Skin of body (tissue), 1 donor: ENCODE measurements at regions not wholly inside any gene's neighbourhood (a gene's known extent, or its start where the extent isn't known, plus 50 kb on each side); places are given as distances from the start of the nearest gene placed in this dataset.

Source experiments
- DNase-seq: peaks from one replicate; lab custom pipeline; 2025; lab: John Stamatoyannopoulos, UW

DNA sequence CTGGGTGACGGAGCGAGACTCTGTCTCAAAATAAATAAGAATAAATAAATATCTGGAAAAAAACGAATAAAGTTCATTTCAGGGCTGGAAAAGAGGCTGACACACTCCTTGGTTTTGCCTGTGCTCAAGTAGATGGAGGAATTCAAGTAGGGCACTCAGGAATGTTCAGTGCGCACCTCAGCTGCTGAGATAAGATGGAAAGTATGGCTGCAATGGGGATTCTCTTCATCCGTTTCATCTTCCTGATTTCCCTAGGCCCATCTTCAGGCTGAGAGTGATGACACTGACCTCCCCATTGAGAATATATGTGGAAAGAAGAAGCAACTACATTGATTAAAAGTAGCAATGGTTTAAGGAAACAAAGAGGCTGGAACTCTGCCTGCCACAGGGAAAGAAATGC, 130.5 kb upstream of the ZNF644 start:
- no peak for DNase-seq

DNA sequence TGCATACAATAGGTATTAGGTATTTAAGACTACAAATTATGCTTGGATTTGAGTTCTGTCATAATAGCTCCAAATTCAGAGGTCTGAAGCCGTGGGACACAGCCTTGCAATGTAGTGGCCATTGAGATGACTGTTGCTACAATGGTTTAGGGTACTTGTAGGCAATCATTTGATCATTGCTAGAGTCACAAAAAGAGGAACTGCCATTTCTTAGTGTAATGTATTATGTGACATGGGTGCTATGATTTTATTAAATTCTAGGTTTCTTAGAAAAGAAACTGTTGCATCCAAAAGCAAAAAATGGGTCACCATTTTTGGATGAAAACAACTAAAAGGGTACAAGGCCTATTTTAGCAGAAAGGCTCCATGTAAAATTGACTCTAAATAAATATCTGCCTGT, 129.9 kb upstream of the ZNF644 start:
- DNase-seq = no peak

DNA sequence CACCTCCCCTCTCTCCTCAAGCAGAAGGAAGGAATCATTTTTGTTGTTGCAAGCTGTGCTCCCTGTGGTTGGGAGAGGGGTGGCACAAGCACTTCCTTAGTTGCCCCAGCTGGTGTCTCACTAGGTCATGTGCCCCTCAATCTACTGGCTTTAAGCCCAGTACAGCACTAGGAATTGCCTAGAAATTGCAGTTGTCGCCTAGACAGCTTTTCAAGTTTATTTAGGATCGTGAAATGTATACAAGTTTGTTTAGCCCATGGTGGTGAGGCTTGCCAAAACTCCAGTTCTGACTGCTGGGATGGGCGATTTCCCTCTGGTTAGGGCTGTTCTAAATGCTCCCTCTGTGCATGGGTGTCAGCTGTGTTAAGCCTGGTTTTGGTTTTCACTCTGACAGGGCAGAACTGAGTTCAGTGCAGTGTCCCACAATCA, 126.8 kb upstream of the ZNF644 start:
- DNase-seq = no peak

DNA sequence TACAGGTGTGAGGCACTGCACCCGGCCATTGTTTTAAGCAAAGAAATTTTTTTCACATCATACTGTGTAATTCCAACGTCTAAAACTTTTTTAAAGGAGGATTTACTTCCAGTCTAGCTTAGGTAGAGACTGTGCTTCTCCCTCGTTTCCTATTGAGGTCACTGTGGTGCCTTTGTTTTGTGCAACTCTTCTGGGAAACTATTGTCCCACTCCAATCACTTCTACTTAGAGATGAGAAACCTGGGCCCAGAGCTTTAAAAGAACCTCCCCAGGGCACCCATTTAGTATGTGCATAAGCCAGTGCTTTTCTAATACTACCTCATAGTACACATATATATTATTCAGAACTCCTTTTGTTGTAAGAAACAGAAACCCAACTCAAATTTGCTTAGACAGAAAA, 120.0 kb upstream of the ZNF644 start:
- no peak for DNase-seq

DNA sequence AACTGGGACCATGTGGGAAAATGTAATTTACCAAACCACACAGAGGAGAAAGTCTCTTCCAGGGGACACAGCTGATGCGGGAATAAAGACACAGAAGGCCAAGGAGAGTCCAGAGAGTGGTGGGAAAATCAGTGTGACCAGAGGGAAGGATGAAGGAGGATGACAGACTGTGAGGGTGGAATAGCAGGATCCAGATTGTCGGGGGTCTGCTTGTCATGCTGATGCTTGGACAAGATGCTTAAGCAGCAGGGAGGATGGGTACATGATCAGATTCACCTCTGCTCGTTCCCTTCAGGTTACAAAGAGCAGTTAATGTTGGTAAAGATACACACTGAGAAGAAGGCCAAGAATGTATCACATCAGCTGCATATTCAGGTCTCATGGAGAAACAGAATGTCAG, 117.1 kb upstream of the ZNF644 start:
- no peak for DNase-seq

DNA sequence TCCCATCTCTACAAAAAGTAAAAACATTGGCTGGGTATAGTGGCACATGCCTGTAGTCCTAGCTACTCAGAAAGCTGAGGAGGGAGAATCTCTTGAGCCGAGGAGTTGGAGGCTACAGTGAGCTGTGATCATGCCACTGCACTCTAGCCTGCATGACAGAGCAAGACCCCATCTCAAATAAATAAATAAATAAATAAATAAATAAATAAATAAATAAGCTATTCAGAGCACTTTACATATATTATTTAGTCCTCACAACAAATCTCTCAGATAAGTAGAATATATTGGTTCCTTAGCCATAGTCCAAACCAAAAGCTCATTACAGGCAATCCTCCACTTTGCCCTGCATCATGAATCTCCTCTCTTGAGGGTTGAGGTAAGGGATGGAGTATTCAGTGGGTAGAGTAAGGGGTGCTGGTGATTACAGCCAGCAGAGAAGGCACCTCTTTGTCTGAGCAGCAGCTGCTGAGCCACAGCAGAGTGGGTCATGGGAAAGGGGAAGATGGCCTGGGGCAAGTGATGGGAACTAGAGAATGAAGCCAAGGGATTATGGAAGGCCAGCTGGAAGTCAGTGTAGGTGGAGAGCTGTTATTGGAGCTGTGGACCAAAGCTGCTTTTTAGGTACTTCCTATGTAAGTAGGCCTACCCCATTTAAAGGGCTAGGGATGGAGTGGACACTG, 115.5 kb upstream of the ZNF644 start:
- DNase-seq = no peak

DNA sequence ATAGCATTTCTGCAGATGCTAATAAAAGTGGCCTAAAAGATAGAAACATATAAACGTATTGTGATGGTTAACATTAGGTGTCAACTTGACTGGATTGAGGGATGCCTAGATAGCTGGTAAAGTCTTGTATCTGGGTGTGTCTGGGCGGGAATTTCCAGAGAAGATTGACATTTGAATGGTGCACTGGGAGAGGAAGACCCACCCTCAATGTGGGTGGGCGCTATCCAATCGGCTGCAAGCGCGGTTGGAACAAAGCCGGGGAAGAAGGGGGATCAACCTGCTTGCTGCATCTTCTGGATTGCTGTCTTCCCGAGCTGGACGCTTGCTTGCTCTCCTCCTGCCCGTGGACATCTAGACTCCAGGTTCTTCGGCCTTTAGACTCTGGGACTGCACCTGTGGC, 114.0 kb upstream of the ZNF644 start:
- no peak for DNase-seq

DNA sequence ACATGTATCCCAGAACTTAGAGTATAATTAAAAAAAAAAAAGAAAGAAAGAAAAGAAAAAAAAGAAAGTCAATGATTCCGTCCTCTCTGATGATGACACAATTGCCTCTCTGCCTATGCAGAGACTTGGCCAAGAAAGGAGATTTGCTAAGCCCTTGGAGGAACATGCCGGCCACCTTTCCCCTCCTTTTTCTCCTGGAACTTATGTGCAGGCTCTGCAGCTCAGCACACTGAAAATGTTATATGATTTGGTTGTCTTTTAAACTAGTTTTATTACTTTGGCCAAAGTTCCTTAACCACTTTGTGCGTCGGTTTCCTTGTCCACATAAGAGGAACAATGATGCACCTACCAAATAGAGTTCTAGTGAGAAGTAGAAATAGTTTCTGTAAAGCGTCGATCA, 111.4 kb upstream of the ZNF644 start:
- no peak for DNase-seq

DNA sequence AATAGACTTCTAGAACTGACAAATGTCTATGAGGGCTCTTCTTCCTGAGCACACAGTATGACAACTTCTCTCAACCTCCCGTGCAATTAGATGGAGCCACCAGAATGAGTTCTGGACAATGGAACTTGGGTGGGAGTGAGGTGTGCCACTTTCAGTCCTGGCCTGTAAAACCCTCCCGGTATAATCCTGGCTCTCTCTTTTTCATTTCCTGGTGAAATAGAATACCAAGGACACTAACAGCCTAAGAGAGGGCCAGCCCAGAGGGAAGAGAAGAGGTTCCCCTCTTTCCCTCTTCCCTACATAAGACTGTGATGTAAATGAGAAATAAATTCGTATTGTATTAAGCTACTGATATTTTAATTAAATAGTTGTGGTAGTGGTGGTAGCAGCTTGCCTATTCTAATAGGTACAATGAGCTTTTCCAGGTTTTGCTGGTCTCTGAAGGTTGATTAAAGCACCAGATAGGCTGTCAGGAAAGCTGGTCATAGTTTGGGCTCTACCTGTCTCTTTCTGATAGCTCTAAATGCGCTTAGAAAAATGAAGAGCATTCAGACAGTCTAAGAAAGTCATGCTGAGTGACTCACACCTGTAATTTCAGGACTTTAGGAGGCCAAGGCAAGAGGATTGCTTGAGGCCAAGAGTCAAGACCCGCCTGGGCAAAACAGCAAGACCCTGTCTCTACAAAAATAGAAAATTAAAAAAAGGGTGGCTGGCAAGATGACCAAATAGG, 108.6 kb upstream of the ZNF644 start:
- no peak for DNase-seq

DNA sequence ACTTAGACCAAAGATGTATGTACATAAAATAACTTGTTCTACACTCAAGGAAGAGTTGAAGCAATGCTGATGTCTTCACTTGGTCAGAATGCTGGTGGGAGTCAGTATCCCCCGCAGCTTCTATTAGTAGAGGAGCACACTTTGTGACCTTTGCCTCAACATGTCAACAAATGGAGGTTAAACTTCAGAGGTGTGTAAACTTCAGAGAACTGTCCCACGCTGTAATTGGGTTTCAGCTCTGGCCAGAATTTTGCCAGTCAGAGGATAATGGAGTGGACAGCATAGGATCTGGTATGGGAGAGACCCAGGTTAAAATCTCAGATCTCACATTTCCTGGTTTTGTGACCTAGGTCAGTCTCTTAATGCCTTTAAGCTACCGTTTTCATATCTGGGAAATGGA, 107.6 kb upstream of the ZNF644 start:
- no peak for DNase-seq

DNA sequence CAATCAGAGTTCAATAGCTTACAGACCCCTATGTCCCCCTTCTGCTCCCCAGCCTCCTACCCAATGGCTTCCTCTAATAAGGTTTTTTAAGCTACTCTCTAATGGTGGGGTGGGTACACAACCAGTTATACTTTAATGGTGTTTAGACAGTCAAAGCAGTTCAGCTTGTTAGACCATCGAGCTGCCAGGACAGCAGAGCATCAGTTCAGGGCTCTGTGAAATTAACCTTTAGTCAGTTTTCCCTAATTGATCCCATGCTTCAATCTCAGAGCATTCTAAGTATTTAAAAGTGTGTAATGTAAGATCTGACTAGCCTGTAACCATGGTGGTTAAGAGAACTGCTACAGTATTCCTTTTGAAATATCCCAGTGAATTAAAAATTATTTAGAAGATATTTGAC, 107.2 kb upstream of the ZNF644 start:
- DNase-seq = no peak

DNA sequence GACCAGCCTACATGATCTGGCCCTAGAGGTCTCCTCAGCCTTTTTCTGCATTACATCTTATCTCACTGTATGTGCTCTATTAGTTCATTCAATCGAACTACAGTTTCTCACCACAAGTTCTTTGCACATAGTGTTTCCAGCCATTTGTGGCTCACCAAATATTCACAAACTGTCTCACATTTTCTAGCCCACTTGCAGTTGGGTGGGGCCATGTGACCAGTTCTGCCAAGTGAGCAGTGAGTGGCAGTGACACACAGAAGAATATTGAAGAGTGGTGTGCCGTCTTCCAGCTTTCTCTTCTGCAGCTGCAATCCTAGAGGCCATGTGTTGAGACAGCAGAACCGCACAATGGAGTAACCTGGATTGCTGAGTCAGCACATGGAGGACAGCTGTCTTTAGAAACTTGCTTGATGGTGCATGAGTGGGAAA, 103.2 kb upstream of the ZNF644 start:
- DNase-seq = peak; percentile 87

DNA sequence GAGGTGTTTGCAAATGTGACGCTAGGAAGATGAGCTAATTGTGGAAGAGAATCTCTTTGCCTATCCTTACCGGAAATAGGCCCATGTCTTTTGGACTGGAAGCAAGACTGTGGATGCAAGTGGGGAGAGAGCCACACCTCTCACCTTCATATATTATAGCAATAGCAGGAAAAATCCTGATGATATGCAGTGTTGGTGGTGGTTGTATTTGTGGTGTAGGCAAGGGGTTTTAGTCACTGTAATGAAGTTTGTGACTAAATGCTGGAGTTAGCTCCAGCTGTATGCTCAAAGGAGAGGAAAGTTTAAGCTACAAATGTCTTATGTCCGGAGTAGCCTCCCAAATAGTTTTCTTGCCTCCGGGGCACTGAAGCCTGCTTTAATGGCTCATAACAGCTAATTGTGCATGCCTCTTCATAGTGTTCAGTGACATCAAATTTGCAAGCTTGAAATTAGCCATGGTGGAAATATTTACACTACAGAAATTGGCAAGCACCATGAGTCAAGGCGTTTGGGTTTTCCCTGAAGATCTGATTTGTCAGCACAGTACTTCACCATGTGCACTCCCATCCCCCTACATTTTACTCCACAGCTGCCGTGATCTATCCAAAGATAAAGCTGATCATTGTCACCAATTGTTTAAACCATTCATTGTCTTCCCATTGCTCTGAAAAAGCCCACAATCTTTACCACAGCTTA, 102.6 kb upstream of the ZNF644 start:
- no peak for DNase-seq

DNA sequence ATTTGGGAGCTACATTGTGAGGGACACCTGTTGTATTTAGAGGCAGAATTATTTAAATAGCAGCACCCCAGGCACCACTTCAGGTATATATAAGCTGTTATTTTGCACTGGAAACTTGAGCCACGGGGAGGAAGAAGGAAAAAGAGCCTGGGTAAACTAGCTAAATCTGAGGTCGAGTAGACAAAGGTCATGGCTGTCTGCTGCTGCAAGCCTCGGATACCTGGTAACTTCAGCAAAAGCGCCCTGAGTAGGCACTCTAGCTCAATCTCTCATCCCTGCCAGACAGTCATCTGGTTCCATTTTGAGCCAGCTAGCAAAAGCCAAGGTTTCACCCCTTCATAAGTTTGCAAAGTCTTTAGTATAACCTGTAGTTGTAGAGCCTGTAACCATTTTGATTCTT, 101.9 kb upstream of the ZNF644 start:
- no peak for DNase-seq

DNA sequence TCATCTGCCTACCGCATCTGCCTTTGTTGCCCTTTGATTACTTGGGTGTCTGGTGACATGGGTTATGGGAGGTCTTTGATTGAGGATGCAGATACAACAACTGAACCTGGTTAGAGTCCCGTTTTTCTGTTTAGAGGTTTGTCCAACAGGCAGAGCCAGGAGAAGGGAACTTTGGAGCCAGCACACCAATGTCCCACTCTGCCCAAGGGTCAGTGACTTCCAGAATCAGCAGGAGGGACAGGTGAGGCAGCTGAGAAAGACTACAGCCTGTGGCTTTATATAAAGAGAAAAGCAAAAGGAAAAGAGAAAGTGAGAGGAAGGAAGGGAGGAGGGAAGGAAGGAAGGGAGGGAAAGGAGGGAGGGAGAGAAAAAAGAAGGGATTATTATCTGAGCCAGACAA, 101.5 kb upstream of the ZNF644 start:
- no peak for DNase-seq

DNA sequence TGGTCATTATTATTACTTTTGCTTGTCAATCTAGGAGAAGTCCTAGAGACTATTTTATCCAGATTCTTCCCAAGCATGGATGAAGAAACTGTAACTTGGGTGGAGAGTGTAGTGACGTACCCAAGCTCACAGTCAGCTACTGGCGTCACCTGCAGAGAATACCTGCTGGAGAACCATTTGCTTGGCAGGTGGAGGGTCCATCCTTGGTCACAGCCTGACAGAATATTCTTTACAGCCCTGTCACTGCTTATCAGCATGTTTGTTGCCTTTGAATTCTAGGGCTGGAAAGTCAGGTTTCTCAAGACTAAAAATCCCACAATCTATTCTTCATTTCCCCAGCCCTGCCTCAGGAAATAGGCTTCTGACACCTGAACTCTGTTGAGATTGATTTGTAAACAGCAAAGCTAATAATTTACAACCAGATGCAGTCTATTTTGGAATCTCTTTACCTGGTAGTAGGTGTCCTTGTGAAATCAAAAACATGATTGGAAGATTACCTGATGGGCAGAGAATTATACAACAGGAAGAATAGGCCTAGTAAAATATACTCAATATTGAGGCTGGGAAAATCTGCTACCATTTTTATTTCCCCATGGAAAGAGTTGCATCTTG, 100.4 kb upstream of the ZNF644 start:
- no peak for DNase-seq

DNA sequence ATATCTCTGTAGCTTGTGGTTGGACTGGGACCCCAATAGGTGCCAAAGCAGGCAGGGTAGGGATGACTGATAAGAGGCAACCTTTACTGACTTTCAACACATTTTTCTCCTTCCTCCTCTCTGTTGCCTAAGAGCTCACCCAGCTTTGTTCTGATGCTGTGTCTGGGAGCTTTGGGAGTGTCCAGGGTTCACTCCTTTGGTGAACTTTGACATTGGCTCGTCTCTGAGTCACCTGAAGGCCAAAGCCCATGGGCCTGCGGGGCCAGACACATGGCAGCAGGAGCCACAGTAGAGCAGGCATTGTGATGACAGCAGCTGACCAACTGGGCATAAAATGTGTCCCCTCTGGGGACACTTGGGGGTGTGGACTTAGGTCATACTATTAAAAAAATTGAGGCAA, 99.5 kb upstream of the ZNF644 start:
- no peak for DNase-seq

DNA sequence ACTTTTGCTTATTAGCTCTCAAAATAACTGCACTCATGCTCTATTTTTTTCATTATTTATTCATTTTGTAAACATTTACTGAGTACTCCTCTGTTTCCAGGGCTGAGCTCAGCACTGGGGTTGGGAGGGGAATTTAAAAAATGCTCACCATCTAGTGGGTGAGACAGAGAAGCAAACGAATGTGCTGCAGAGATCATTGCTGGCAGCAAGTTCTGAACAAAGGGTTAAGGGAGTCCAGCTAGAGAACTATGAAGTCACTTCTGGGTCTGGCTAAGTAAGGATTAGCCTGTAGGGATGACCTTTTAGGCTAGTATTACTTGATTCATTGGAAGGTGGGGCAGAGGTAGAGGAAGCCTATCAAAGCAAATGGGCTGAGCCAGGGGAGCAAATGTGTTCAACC, 99.1 kb upstream of the ZNF644 start:
- DNase-seq = peak; percentile 50

DNA sequence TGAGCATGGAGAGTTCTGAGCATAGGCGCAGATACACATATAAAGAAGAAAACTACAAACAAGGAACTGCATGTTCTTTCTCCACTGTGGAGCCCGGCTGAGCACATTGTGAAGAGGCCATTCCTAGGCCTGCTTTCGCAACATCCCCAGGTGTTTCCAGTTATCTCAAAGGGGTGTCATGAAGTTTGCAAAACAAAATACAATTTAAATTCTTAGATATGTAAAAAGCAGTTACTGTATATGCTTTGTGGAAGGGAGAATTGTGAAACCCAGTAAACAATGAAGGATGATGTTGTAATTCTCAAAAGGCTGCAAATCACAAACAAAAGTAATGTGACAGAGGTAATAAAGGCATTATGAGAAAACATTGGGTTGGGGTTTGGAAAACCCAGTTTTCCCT, 98.6 kb upstream of the ZNF644 start:
- DNase-seq = peak; percentile 70

DNA sequence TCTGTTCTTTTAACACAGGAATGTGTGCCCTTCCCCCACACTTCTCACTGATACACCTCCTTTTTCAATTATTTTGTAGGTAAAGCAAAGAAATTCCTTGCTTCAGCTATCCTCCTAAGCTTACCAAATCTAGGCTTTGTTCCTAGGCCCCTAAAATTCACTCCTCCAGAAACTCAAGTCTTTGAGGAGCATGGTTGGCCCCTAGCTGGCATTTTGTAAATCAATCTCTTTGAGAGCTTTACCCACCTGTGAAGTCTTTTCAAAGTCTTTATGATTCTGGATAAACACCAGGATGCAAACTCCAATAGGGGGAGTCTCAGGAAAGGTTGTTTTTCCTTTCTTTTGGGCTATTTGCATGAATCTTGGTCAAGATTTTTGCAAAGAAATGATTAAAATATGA, 82.9 kb upstream of the ZNF644 start:
- DNase-seq = no peak

DNA sequence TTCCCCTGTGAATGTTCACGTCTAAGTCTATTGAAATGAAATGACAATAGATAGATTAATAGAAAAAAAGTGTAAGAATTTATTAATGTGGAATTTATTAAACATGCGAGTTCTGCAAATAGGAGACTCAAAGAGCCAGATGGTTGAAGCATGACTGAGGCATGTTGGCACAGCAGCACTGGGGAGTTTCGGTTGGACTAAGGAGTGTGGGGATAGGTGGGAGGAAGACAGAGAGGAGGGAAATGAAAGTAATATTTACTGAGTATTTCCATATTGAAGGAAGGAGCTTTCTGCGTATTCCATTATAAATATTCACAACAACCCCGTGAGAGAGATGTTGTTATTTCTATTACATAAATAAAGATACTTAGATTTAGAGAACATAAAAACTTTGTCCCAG, 79.5 kb upstream of the ZNF644 start:
- DNase-seq = no peak
